ENCODE measurements at regions not wholly inside any gene's neighbourhood (a gene's known extent, or its start where the extent isn't known, plus 50 kb on each side); places are given as distances from the start of the nearest gene placed in this dataset.
A peak's percentile ranks its signal among the peaks of the same experiment; 100 is the strongest.

DNA sequence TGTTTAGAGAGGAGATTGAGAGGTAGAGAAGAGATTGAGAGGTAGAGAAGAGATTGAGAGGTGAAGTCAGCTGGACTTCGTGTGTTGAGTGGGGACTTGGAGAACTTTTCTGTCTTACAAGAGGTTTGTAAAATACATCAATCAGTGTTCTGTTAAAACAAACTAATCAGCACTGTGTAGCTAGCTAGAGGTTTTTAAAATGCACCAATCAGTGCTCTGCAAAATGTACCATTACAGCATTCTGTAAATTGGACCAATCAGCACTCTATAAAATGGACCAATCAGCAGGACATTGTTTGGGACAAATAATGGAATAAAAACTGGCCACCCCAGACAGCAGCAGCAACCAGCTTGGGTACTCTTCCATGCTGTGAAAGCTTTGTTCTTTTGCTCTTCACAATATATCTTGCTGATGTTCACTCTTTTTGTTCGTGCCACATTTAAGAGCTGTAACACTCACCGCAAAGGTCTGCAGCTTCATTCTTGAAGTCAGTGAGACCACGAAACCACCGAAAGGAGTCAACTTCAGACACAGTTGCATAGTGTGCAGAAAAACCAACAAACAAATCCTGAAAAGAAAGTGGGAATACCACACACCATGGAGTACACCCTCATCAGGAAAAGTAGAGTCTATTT is 366.9 kb upstream of the HSFY2 start:
- ATAC-seq, result no peak

DNA sequence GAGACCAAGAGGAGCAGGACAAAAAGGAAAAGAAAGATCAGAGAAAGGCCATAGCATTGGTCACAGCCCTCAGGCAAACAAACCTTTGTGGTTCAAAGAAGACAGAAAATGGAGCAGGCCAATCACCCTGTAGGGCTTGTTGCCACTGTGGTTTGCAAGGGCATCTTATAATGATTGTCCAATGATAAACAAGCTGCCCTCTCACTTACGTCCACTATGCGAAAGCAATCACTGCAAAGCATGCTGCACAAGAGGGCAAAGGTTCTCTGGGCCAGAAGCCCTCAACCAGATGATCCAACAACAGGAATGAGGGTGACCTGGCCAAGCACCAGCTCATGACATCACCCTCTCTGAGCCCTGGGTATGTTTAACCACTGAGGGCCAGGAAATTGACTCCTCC is 360.9 kb upstream of the HSFY2 start:
- ATAC-seq, result no peak

DNA sequence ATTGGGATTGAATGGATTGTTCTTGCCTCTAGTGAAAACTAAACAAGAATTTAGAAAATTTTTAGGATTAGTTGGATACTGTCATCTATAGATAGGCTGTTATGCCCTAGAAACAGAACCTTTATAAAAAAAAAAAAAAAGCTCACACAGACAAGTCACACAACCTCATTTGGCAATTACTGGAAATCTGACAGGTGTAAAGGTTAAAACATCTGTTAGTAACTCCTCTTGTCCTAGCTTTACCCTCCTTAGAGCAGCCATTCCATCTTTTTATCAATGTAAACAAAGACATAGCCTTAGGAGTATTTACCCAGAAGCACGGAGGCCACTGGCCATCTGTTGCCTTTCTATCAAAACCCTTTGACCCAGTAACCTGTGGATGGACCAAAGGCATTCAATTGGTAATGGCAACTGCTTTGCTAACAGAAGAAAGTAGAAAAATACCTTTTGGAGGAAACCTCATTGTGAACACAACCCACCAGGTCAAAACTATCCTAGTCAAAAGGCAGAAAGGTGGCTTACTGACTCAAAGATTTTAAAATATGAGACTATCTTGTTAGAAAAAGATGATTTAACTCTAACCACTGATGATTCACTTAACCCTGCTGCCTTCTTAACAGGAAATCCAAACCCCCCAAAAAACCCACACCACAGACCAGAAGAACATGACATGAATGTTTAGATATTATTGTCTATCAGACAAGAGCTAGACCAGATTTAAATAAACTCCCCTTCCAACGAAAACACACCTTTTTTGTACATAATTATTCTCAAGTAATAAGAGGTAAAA is 357.2 kb upstream of the HSFY2 start:
- no peak for ATAC-seq

DNA sequence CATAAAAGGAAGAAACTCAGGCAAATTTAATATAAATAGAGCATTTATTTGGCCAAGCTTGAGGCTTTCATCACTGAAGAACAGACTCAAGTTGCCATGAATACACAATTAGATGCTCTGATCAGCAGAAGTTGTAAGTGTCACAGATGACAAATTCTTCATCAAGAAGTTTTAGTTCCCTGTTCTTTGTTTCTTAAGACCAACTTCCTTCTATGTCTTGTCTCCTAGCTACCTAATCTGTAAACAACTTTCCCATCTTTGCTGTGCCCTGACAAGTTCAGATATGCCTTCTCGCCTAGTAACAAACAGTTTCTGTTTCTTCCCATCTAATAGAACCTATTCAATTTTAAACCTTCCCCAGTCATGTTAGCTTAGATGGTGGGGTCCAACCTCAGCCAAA is 353.4 kb upstream of the HSFY2 start:
- no peak for ATAC-seq

DNA sequence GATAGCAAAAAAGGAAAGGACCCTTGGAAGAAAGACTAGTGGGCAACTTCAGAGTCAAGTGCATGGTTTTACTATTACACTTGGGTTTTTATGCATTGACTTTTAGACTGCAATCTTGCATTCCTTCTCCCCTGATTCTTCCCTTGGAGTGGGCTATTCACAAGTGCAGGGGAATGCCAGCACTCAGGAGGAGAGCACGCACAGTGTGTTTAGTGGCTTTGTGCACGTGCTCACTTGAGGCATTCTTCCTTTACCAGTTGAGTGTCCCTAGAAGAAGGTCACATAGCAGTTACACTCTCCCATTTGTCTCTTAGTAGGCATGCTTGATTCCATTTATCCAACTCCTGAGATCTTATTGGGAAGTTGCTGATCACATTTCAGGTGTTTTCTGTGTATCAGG is 351.1 kb upstream of the HSFY2 start:
- ATAC-seq, result no peak

DNA sequence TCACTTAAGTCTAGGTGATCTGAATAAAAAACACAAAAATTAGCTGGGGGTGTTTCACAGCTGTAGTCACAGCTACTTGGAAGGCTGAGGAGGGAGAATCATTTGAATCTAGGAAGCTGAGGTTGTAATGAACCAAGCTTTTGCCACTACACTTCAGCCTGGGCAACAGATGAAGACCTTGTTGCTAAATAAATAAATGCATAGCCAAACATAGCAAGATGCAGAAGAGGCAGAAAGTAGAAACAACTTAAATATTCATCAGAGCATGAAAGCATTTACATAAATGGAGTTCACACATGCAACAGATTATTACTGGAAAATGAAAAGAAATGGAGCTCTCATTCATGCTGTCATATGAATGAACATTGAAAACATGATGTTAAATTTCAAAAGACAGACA is 348.9 kb upstream of the HSFY2 start:
- ATAC-seq, result no peak

DNA sequence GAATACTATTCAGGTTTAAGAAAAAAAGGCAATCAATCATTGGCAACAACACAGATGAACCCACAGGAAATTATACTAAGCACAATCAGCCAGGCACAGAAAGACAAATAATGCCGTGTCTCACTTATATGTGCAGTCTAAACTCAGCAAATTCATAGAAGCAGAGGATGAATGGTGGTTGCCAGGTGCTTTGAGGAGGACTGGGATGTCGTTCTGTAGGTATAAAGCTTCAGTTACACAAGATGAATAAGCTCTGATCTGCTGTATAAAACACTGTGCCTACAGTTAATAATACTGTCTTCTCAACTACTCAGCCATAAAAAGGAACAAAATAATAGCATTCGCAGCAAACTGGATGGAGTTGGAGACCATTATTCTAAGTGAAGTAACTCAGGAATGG is 324.8 kb upstream of the HSFY2 start:
- no peak for ATAC-seq

DNA sequence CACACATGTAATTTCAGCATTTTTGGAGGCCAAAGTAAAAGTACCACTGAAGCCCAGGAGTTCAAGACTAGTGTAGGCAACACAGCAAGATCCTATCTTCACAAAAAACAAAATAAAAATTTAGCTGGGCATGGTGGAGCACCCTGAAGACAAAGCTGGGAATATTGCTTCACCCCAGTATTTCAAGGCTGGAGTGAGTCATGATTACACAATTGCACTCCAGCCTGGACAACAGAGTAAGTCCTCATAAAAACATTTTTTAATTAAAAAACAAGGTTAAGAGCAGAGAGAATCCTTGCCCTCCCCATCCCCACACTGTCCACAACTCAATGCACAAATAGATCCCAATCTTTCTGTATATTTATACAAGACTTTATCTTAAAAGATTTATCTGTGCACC is 321.9 kb upstream of the HSFY2 start:
- ATAC-seq, result no peak

DNA sequence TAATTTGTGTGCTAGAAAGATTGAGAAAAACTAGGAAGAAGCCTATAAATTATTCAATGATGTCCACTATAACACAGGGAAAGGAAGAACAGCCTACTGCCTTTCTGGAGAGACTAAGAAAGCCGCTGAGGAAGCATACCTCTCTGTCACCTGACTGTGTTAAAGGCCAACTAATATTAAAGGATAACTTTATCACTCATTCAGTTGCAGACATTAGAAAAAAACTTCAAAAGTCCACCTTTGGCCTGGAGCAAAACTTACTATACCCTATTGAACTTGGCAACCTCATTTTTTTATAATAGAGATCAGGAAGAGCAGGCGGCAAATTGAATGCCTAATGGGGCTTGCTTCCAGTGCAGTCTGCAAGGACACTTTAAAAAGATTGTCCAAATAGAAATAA is 309.5 kb upstream of the HSFY2 start:
- no peak for ATAC-seq

DNA sequence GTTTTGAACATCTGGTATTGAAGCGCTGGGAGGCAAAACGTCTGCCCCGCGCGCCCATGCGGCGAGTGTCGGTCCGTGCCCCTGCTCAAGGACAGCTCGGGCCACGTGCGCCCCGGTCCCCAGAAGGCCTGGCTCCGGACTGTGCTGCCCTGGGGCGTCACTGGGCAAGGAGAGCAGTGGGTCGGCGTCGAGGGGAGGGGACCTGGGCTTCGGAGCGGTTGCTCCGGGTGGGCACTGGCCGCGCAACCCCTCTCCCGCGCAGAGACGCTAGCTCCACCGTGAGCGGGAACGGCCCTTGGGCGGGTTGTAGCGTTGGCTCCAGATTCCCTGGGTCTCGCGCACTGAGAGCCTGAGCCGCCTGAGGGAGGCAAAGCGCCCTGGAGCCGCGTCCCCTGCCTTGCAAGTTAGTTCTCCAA is 304.2 kb upstream of the HSFY2 start:
- no peak for ATAC-seq

DNA sequence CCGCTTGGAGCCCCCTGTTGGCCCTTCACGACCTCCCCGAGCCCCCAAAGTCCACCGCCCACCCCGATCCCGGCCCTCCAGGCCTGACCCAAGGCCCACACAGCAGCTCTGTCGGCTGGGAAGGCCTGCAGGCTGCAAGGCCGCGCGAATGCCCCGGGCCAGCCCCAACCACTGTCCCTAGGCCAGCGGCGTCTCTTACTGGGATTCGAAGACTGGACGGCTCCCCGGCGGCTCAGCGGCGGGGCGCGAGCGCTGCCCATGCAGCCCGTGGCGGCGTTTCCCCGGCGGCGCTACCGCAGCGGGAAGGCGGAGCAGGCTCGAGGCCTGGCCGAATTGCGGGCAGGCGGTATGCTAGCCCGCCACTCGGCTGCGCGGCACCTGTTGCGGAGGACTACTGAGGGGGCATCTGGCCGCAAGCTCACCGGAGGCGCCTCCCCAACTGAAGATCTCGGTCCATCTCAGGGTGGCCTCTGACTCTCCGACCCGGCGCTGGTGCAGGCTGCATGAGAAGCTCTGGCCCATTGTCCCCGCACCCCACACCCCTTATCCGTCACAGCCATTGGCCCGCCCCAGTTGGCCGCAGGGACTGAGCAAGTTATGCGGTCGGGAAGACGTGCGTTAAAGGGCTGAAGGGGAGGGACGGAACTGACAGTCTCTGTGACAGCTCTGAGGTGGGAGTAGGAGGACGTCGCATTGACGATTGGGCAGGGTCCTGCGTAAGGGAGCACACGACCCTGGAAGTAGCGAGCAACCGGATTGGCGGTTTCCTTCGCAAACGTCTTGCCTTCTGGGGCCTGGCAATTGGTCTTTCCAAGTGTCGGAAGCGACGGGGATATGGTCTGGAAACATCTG is 303.5 kb upstream of the HSFY2 start:
- peak in 1 of 2 donors; percentile 41 for ATAC-seq

DNA sequence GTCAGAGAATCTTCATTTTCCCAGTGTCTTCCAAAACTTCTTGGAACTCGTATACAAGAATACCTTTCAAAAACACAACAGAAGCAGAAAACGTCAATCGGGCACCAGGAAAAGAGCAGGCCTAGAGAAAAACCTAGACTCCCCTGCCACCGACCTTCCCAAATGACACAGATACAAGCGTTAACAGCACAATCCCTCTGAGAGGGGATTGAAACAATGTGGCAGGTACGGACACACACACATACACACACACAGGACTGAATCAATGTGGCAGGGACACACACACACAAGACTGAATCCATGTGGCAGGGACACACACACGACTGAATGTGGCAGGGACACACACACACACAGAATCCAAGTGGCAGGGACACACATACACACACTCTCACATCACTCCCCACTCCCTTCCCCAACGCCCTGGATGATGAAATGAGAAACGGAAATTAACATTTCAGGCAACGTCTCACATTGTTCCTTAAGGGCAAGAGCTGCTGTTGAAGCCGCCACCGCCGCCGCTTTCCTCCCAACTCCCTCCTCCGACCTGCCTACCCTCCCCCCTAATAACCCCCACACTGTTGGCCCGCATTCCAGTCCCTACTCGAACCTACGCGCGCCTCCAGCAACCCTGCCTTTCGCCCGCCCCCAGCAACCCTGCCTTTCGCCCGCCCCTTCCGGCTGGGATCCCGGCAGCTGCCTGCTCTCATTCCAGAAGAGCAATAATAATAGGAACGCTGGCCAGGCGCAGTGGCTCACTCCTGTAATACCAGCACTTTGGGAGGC is 302.1 kb upstream of the HSFY2 start:
- ATAC-seq, result peak in 1 of 2 donors; percentile 28

DNA sequence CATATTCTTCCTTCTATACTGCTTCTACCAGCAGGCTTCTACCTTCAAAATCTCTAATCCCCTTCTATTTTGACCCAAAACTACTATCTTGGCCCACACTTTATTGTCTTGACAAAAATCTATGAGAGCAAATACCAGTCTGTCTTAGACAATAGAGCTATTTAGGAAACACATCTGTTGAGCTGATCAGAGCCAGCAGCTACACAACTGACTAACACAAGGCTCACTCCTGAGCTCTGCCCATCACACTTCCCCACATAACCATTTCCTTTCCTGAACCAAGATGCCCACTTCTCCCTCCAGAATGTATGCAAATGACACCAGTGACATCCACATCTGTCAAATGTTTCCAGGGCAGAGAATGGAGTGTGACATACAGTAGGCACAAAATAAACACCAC is 293.9 kb upstream of the HSFY2 start:
- ATAC-seq, result no peak

DNA sequence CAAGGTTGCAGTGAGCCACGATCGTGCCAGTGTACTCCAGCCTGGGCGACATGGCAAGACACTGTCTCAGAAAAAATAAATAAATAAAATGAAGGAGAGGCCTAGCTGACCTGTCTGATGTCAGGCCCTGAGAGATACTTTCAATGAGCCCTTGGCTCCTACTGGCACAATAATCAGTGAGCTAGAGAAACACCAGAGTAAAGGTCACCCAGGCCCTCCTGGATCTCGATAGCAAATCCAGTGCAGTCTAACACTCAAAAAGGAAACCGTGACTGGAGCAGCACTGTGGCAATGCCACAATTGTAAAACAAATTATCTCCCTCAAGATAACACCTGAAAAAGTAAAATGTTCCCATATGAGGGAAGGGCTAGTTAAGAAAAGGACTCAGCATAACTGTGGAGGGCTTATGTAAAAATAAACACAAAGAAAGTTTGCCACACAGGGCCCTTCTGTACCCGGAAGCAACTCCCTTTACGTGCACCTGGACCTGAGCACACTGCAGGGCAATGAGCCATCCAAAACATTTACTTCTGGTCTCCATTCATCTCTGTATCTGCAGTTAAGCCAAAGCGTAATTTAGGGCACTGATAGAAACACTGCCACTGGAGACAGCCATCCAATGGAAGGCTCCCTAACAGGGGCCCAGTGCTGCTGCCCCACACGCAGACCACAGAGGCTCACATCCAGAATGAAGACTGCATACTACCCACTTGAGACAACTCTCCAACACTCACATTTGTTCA is 293.1 kb upstream of the HSFY2 start:
- ATAC-seq, result no peak

DNA sequence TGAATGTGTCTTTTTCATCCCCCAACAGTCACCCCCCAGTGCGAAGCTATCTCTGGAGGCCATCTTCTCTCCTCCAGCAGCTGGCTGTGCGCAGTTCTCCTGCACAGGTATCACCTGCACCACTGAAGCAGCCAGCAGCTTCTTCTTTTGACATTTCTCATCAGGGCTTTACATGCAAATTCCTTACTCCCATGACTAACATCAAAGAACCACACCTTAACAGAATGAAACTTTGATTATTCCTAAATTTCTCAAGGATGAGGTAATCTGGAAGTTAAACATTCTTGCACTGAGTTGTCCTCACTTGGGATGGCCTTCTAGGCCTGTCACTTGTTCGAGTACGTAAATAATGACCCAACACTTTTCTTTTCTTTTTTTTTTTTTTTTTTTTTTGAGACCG is 291.6 kb upstream of the HSFY2 start:
- ATAC-seq, result no peak

DNA sequence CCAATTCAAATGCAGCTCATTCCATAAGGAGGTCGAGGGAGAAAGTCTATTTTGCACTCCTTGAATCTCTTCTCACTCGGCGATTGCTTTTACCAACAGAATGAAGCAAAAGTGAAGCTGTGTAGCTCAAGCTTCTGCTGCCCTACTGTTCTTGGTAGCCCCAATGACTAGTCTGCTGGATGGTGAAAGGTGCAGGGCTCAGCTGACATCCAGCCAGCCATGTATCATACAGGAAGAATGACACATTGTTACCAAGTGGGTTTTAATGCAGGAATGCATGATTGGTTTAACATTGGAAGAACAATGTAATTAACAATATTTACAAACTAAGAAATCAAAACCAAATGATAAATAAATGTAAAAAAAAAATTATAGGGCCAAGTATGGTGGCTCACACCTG is 286.2 kb upstream of the HSFY2 start:
- no peak for ATAC-seq

DNA sequence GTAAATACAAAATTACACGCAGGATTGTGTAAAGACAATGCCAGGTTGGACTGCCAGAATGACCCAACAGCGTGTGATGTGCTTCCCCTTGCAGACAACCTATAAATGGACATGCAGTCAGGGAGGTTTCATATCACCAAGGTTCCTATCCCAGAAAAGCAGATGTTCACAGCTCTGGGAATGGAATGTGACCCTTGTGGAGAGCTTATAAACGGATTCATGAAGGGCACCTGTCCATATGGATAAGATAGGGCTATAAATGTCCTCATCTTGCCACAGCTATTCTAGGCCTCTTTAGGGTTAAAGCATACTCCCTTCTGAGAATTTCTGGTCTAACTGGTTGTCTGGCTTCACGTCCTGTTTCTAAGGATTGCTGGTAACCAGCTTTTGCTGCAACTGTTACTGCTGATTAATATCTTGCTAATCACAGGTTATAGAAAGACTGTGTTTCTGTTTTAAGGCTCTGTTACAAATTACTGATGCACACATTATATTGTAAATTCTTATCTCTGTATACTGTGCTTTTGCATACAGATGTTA is 285.4 kb upstream of the HSFY2 start:
- no peak for ATAC-seq

DNA sequence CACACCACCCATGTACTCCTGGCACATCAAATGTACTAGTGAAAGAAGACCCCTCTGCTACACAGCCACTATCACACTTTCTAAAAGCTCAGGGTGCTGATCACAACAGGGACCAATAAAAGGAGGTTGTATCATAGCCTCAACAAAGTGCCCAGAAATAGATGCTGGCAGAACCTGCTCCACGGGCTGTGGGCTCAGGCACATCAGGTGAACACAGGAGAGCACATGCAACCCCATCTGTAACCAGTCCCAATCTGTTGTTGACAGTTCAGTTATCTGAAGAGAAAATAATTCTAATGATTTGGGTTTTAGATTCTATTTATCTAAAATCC is 282.6 kb upstream of the HSFY2 start:
- ATAC-seq, result no peak

DNA sequence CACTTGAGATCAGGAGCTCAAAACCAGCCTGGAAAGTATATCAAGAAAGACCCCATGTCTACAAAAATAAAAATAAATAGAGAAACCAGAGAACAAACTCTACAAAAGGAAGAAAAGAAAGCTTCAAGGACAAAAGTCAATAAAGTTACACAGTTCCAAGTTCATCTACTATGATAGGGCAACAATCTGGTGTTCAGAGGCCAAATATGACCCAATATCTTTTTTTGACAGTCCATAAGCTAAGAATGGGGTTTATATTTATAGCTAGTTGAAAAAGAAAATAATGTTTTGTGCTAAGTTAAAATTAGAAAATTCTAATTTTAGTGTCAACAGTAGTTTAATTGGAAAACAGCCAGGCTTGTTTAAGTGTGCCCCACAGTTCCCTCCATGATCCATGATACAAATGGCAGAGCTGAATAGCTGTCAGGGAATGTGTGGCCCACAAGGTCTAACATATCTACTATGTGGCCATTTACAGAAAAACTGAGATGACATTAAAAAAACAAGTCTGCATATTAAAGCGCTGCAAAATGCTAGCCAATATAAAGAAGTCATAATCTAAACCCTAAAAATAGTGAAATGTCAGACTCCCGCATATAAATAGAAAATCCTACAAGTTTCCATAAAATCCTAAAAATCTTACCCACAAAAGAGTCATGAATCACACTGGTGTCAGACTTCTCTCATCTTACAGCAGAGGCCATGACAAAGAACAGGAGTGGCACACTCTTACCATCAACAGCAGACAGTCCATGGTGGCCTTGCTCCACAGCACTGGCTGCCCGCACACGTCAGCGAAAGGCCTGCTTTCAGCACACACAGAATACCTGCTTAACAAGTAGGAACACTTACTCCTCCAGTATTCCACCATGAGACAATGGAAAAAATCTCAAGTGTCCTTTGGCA is 281.9 kb upstream of the HSFY2 start:
- ATAC-seq, result no peak

DNA sequence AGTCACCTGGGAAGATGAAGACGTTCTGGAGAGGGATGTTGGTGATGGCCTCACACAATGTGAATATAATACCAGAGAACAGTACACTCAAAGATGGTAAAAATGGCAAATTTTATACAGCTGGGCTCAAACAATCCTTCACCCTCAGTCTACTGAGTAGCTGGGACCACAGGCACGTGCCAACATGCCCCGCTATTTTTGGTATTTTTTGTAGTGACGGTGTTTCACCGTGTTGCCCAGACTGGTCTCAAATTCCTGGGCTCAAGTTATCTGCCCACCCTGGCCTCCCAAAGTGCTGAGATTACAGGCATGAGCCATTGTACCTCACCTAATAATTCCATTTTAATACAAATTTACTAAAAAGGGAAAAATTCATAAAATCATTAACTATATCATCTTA is 280.3 kb upstream of the HSFY2 start:
- ATAC-seq, result no peak

DNA sequence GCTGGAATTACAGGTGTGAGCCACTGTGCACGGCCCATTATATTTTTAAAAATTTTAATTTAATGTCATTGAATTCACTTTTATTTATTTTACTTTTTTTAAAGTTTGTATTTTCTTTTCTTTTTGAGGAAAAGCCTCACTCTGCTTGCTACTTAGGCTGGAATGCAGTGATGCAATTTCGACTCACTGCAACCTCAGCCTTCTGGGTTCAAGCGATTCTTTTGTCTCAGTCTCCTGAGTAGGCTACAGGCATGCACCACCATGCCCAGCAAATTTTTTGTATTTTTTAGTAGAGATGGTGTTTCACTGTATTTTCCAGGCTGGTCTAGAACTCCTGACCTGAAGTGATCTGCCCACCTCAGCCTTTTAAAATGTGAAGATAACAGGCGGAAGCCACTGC is 277.5 kb upstream of the HSFY2 start:
- no peak for ATAC-seq

Data from activated CD4-positive, CD25-positive, alpha-beta regulatory T cell treated with anti-CD3 and anti-CD28 coated beads, Interleukin-2, amount 50 U/mL, for 24 hours (primary cell).